Fibroblast of mammary gland (primary cell): ENCODE measurements at regions not wholly inside any gene's neighbourhood (a gene's known extent, or its start where the extent isn't known, plus 50 kb on each side); places are given as distances from the start of the nearest gene placed in this dataset.

Experiments used
- DNase-seq: peaks from one replicate; pipeline ENCODE4 v3.0.0-alpha.2; 2010; ENCODE audit warnings: low read depth
- H3K4me3 ChIP-seq: 2 replicates; pipeline ENCODE4 v1.5.1; 2011; ENCODE audit warnings: low read depth, mild to moderate bottlenecking, low read length, moderate library complexity; ENCODE audit not compliant: control insufficient read depth
- CTCF ChIP-seq: conservative IDR thresholded peaks from 2 replicates; pipeline ENCODE4 v1.5.1; 2011; ENCODE audit warnings: low read depth, low read length, inconsistent platforms; ENCODE audit not compliant: control insufficient read depth, insufficient read depth

- TF ChIP-seq CTCF: no peak
- H3K4me3 ChIP-seq: no peak overlapping the region
- DNase-seq: no peak
These were observed 206.8 kb downstream of the NUAK1 start for GRCh38 chr12:105931762-105932570.

GRCh38 chr12:105933671-105934665 lies 204.8 kb downstream of the NUAK1 start:
- DNase-seq: peak; percentile 91
- no peak for TF ChIP-seq CTCF
- H3K4me3 ChIP-seq: no peak overlapping the region

- no peak for TF ChIP-seq CTCF
- DNase-seq: no peak
- H3K4me3 ChIP-seq: no peak overlapping the region
These were observed 203.6 kb downstream of the NUAK1 start for GRCh38 chr12:105935106-105935505.

GRCh38 chr12:105935981-105936380 lies 202.8 kb downstream of the NUAK1 start:
- H3K4me3 ChIP-seq: no peak overlapping the region
- no peak for TF ChIP-seq CTCF
- no peak for DNase-seq

GRCh38 chr12:105936496-105936895 lies 202.3 kb downstream of the NUAK1 start:
- H3K4me3 ChIP-seq: no peak overlapping the region
- no peak for DNase-seq

More at GRCh38 chr12:105936496-105936895, 202.3 kb downstream of the NUAK1 start:
- no peak for TF ChIP-seq CTCF
